OCI-LY1 (cell line): ENCODE measurements at regions not wholly inside any gene's neighbourhood (a gene's known extent, or its start where the extent isn't known, plus 50 kb on each side); places are given as distances from the start of the nearest gene placed in this dataset.

ENCODE experiments used
- EZH2 ChIP-seq: fragments of 200-600 bp; sonication (generic), shearing (Covaris generic); IDR thresholded peaks from 2 replicates; pipeline ENCODE4 v1.8.0; 2017; ENCODE audit warnings: borderline replicate concordance, mixed run types, mild to moderate bottlenecking, antibody characterized with exemption, low read length, moderate library complexity, mixed read lengths
- TF ChIP-seq, protein P1 (sequence below): fragments of 200-600 bp; sonication (generic), shearing (Covaris generic); IDR thresholded peaks from 2 replicates; pipeline ENCODE4 v1.5.1; 2017; ENCODE audit warnings: mild to moderate bottlenecking, antibody characterized with exemption, low read length, moderate library complexity, mixed read lengths

DNA sequence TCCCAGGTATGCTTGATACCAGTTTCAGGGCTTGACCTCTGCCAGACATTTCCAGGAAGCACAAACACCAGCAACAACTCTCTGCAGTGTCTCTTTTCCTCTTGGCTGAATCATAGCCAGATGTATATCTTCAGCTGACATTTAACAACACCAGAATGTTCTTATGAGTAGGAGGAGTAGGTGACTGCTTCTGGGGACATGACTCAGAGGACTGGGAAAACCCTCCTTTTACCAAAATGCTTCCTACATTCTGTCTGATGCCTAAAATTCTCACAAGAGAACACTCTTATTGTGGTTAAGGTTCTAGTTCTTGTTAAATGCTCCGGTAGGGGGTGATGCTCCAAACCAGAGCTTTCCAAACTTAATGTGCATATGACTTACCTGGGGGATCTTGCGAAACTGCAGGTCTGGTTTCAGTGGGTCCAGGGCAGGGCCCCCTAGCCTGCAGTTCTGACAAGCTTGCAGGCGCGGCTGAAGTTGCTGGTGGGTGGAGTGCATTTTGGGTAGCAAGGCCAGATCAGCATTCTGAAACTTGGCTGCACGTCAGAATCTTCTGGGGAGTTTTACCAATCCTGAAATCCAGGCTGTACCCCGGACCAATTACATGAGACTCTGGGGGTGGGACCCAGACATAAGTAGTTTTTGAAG lies 329.3 kb upstream of the RPS6KA3 start:
- TF ChIP-seq, protein P1, sequence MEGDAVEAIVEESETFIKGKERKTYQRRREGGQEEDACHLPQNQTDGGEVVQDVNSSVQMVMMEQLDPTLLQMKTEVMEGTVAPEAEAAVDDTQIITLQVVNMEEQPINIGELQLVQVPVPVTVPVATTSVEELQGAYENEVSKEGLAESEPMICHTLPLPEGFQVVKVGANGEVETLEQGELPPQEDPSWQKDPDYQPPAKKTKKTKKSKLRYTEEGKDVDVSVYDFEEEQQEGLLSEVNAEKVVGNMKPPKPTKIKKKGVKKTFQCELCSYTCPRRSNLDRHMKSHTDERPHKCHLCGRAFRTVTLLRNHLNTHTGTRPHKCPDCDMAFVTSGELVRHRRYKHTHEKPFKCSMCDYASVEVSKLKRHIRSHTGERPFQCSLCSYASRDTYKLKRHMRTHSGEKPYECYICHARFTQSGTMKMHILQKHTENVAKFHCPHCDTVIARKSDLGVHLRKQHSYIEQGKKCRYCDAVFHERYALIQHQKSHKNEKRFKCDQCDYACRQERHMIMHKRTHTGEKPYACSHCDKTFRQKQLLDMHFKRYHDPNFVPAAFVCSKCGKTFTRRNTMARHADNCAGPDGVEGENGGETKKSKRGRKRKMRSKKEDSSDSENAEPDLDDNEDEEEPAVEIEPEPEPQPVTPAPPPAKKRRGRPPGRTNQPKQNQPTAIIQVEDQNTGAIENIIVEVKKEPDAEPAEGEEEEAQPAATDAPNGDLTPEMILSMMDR = no peak
- TF ChIP-seq EZH2 = no peak
